ENCODE measurements at regions not wholly inside any gene's neighbourhood (a gene's known extent, or its start where the extent isn't known, plus 50 kb on each side); places are given as distances from the start of the nearest gene placed in this dataset.

DNA sequence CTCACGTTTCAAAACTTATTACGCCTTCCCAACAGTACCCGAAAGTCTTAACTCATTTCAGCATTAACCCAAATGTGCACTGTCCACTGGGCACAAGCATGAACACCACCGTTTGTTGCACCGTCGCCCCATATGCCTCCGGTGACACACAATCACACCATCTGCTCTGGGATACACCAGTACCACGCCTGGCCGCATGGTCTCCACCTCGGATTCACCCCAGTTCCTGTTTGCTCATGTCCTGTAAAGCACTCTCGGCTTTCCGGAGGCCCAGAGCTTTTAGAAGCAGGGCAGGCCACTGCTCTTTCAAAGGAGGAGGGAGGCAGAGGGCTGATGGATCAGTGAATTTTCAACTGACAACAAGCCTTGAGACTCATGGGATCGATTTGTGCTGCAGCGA, 1570.0 kb upstream of the DEFB115 start:
- no peaks in the 10 kb centered on the region for H3K27me3 ChIP-seq (ENCODE audit: control insufficient read depth, insufficient read depth, low read length)
- DNase-seq, result no peak

GRCh38 chr20:29689411-29690225, 1567.8 kb upstream of the DEFB115 start:
- H3K9me3 Mint-ChIP-seq, result peaks cover 0 to 25% (median 2%) of the 10 kb centered on the region in 7 donors
- H3K27me3 Mint-ChIP-seq, result no peaks in the 10 kb centered on the region
- Histone ChIP-seq H3K4me1 (ENCODE audit: control insufficient read depth, insufficient read depth, low read length, poor library complexity, severe bottlenecking) (no peaks in the 10 kb centered on the region), H3K27me3 (ENCODE audit: control insufficient read depth, insufficient read depth, low read length) (no peaks in the 10 kb centered on the region), H3K27ac (ENCODE audit: insufficient read depth, low read length, poor library complexity, severe bottlenecking) (no peak overlapping the region), H3K36me3 (ENCODE audit: control insufficient read depth, insufficient read depth, low read length) (no peaks in the 10 kb centered on the region), H3K9me3 (ENCODE audit: control insufficient read depth in 2 of 2, low read length in 2 of 2) (peaks cover 0 to 6% of the 10 kb centered on the region in 2 experiments), H3K4me3 (ENCODE audit: low read depth, low read length) (no peak overlapping the region)
- no peaks in the 10 kb centered on the region for H3K36me3 Mint-ChIP-seq
- no peak overlapping the region for H3K27ac Mint-ChIP-seq
- DNase-seq (no peak), ATAC-seq (ENCODE audit: low read depth in 2 of 2) (no peak)
- H3K4me3 Mint-ChIP-seq, result no peak overlapping the region
- no peaks in the 10 kb centered on the region for H3K4me1 Mint-ChIP-seq

More for the DNA sequence above, 1570.0 kb upstream of the DEFB115 start:
- Histone ChIP-seq H3K4me3 (ENCODE audit: low read depth, low read length) (no peak overlapping the region), H3K4me1 (ENCODE audit: control insufficient read depth, insufficient read depth, low read length, poor library complexity, severe bottlenecking) (no peaks in the 10 kb centered on the region), H3K9me3 (ENCODE audit: control insufficient read depth in 2 of 2, low read length in 2 of 2) (peaks cover 0 to 6% of the 10 kb centered on the region in 2 experiments), H3K36me3 (ENCODE audit: control insufficient read depth, insufficient read depth, low read length) (no peaks in the 10 kb centered on the region), H3K27ac (ENCODE audit: insufficient read depth, low read length, poor library complexity, severe bottlenecking) (no peak overlapping the region)
- Mint-ChIP-seq H3K27ac (no peak overlapping the region), H3K9me3 (peaks cover 0 to 27% (median 2%) of the 10 kb centered on the region in 7 donors), H3K27me3 (no peaks in the 10 kb centered on the region), H3K36me3 (no peaks in the 10 kb centered on the region), H3K4me3 (no peak overlapping the region), H3K4me1 (no peaks in the 10 kb centered on the region)
- no peak for ATAC-seq (ENCODE audit: low read depth in 2 of 2)

DNA sequence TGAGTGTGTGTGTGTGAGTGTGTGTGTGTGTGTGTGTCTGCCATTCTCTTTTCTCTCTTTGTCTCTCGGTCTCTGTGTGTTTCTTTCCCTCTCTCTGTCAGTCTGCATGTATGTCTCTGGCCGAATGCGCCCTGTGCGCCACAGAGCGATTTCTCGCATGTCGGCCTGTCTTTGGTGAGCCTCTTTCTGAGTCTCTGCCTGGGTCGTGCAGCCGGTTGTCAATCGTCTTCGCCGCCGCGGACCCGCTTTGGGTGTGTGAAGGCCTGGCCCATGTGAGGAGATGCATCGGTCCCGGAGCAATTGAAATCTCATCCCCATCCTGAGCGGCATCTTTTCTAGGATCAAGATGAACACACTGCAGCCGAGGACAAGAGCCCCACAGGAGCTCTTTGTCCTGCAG, 1567.2 kb upstream of the DEFB115 start:
- H3K9me3 ChIP-seq (ENCODE audit: control insufficient read depth in 2 of 2, low read length in 2 of 2), result peaks cover 0 to 6% of the 10 kb centered on the region in 2 experiments
- DNase-seq (no peak), ATAC-seq (ENCODE audit: low read depth in 2 of 2) (no peak)
- H3K4me1 ChIP-seq (ENCODE audit: control insufficient read depth, insufficient read depth, low read length, poor library complexity, severe bottlenecking), result no peaks in the 10 kb centered on the region
- no peaks in the 10 kb centered on the region for H3K27me3 Mint-ChIP-seq
- H3K36me3 Mint-ChIP-seq, result peaks cover 4% of the 10 kb centered on the region
- peaks cover 0 to 25% (median 2%) of the 10 kb centered on the region in 7 donors for H3K9me3 Mint-ChIP-seq
- no peak overlapping the region for H3K4me3 Mint-ChIP-seq
- no peaks in the 10 kb centered on the region for H3K27me3 ChIP-seq (ENCODE audit: control insufficient read depth, insufficient read depth, low read length)
- H3K4me1 Mint-ChIP-seq, result no peaks in the 10 kb centered on the region
- H3K4me3 ChIP-seq (ENCODE audit: low read depth, low read length), result no peak overlapping the region
- no peak overlapping the region for H3K27ac ChIP-seq (ENCODE audit: insufficient read depth, low read length, poor library complexity, severe bottlenecking)
- H3K36me3 ChIP-seq (ENCODE audit: control insufficient read depth, insufficient read depth, low read length), result no peaks in the 10 kb centered on the region
- no peak overlapping the region for H3K27ac Mint-ChIP-seq

- Mint-ChIP-seq H3K27ac (no peak overlapping the region), H3K9me3 (peaks cover 0 to 30% (median 11%) of the 10 kb centered on the region in 7 donors), H3K36me3 (no peaks in the 10 kb centered on the region), H3K4me3 (no peak overlapping the region), H3K4me1 (no peaks in the 10 kb centered on the region), H3K27me3 (no peaks in the 10 kb centered on the region)
- Histone ChIP-seq H3K36me3 (ENCODE audit: control insufficient read depth, insufficient read depth, low read length) (no peaks in the 10 kb centered on the region), H3K27me3 (ENCODE audit: control insufficient read depth, insufficient read depth, low read length) (no peaks in the 10 kb centered on the region), H3K9me3 (ENCODE audit: control insufficient read depth in 2 of 2, low read length in 2 of 2) (peaks cover 2 to 23% of the 10 kb centered on the region in 2 experiments), H3K4me3 (ENCODE audit: low read depth, low read length) (no peak overlapping the region), H3K27ac (ENCODE audit: insufficient read depth, low read length, poor library complexity, severe bottlenecking) (no peak overlapping the region), H3K4me1 (ENCODE audit: control insufficient read depth, insufficient read depth, low read length, poor library complexity, severe bottlenecking) (no peaks in the 10 kb centered on the region)
- no peak for DNase-seq
- ATAC-seq (ENCODE audit: low read depth in 2 of 2), result no peak
Observed at GRCh38 chr20:29740601-29740950, 1516.9 kb upstream of the DEFB115 start.

DNA sequence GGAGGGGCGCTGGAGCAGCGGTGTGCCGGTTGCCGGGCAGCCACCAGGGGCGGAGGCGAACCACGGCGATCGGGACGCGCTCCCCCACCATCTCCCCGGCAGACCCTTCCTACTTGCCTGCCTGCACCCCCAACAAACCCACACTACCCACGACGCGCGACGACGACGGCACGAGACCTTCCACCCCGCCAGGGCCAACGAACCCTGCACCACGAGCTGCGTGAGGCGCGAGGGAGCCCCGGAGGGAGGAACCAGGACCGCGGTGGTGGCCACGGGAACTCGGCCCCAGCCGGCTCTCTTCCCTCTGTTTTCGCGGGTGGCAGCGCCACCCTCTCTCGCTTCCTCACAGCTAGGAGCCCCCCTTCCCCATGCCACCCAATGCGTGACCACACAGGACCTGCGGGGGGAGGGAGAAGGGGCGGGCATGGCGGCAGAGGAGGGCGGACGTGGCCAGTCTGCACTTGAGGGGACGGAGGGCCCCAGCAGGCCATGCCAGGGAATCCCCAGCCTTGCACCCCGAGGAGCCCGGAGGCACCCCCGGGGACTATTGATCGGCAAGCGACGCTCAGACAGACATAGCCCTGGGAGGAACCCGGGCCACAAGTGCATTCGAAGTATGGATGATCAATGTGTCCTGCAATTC, 1516.4 kb upstream of the DEFB115 start:
- H3K36me3 ChIP-seq (ENCODE audit: control insufficient read depth, insufficient read depth, low read length), result no peaks in the 10 kb centered on the region
- no peak overlapping the region for H3K27ac Mint-ChIP-seq
- no peaks in the 10 kb centered on the region for H3K36me3 Mint-ChIP-seq
- ATAC-seq (ENCODE audit: low read depth in 2 of 2) (no peak), DNase-seq (no peak)
- H3K27me3 Mint-ChIP-seq, result no peaks in the 10 kb centered on the region
- H3K9me3 Mint-ChIP-seq, result peaks cover 0 to 30% (median 11%) of the 10 kb centered on the region in 7 donors
- no peaks in the 10 kb centered on the region for H3K27me3 ChIP-seq (ENCODE audit: control insufficient read depth, insufficient read depth, low read length)
- H3K27ac ChIP-seq (ENCODE audit: insufficient read depth, low read length, poor library complexity, severe bottlenecking), result no peak overlapping the region
- no peaks in the 10 kb centered on the region for H3K4me1 ChIP-seq (ENCODE audit: control insufficient read depth, insufficient read depth, low read length, poor library complexity, severe bottlenecking)
- H3K4me3 Mint-ChIP-seq, result peak overlapping the region in 1 of 4 donors; percentile 64
- H3K4me3 ChIP-seq (ENCODE audit: low read depth, low read length), result no peak overlapping the region
- no peaks in the 10 kb centered on the region for H3K4me1 Mint-ChIP-seq
- peaks cover 2 to 23% of the 10 kb centered on the region in 2 experiments for H3K9me3 ChIP-seq (ENCODE audit: control insufficient read depth in 2 of 2, low read length in 2 of 2)

GRCh38 chr20:29741594-29741893, 1515.9 kb upstream of the DEFB115 start:
- peaks cover under 1 to 23% of the 10 kb centered on the region in 2 experiments for H3K9me3 ChIP-seq (ENCODE audit: control insufficient read depth in 2 of 2, low read length in 2 of 2)
- H3K4me3 Mint-ChIP-seq, result peak overlapping the region in 1 of 4 donors; percentile 64

DNA sequence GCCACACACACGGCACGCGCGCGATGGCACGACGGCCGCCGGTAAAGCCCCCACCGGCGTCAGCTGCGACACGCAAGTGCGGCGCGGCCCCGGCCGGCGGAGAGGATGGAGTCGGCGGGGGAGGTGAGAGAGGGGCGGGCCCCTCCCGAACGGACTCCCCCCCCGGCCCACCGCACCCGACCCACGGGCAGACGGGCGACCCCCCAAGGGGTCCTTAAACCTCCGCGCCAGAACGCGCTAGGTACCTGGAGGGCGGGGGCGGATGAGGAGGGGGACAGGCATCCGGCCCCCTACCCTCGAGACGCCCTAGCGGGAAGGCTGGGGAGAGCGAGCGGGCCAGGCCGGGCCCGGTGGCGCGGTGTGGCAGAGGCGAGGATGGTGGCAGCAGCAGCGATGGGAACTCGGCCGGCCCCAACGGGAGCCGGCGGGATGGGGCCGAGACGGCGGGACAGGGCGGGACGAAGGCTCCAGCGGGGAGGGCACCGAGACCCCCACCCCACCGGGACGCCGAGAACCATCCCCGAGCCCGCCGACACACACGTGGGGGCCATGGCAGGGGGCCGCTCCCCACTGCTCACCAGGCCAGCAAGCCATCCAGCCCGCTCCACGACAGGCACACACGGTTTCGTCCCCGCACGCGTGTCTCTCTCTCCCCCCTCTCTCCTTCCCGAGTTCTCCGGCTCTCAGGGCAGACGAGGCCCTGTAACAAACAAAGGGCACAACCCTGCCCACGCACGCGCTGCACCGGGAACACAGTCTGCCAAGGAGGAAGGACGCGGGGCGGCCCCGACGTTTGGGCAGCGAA, 1515.4 kb upstream of the DEFB115 start:
- ATAC-seq (ENCODE audit: low read depth in 2 of 2), result no peak
- peaks cover 0 to 29% (median 12%) of the 10 kb centered on the region in 7 donors for H3K9me3 Mint-ChIP-seq

More at GRCh38 chr20:29741594-29741893, 1515.9 kb upstream of the DEFB115 start:
- no peak overlapping the region for H3K27ac Mint-ChIP-seq
- Histone ChIP-seq H3K27me3 (ENCODE audit: control insufficient read depth, insufficient read depth, low read length) (no peaks in the 10 kb centered on the region), H3K27ac (ENCODE audit: insufficient read depth, low read length, poor library complexity, severe bottlenecking) (no peak overlapping the region), H3K4me1 (ENCODE audit: control insufficient read depth, insufficient read depth, low read length, poor library complexity, severe bottlenecking) (no peaks in the 10 kb centered on the region), H3K36me3 (ENCODE audit: control insufficient read depth, insufficient read depth, low read length) (no peaks in the 10 kb centered on the region), H3K4me3 (ENCODE audit: low read depth, low read length) (no peak overlapping the region)
- H3K27me3 Mint-ChIP-seq, result no peaks in the 10 kb centered on the region
- no peak for ATAC-seq (ENCODE audit: low read depth in 2 of 2)
- DNase-seq, result no peak
- H3K4me1 Mint-ChIP-seq, result no peaks in the 10 kb centered on the region
- peaks cover 0 to 30% (median 11%) of the 10 kb centered on the region in 7 donors for H3K9me3 Mint-ChIP-seq
- no peaks in the 10 kb centered on the region for H3K36me3 Mint-ChIP-seq

More for the DNA sequence above, 1515.4 kb upstream of the DEFB115 start:
- peaks cover 0 to 23% of the 10 kb centered on the region in 2 experiments for H3K9me3 ChIP-seq (ENCODE audit: control insufficient read depth in 2 of 2, low read length in 2 of 2)
- Mint-ChIP-seq H3K27ac (no peak overlapping the region), H3K4me1 (no peaks in the 10 kb centered on the region), H3K27me3 (no peaks in the 10 kb centered on the region), H3K4me3 (peak overlapping the region in 1 of 4 donors; percentile 64), H3K36me3 (no peaks in the 10 kb centered on the region)
- H3K36me3 ChIP-seq (ENCODE audit: control insufficient read depth, insufficient read depth, low read length), result no peaks in the 10 kb centered on the region
- H3K4me1 ChIP-seq (ENCODE audit: control insufficient read depth, insufficient read depth, low read length, poor library complexity, severe bottlenecking), result no peaks in the 10 kb centered on the region
- DNase-seq, result no peak
- no peaks in the 10 kb centered on the region for H3K27me3 ChIP-seq (ENCODE audit: control insufficient read depth, insufficient read depth, low read length)
- no peak overlapping the region for H3K27ac ChIP-seq (ENCODE audit: insufficient read depth, low read length, poor library complexity, severe bottlenecking)
- no peak overlapping the region for H3K4me3 ChIP-seq (ENCODE audit: low read depth, low read length)
